ENCODE measurements at regions not wholly inside any gene's neighbourhood (a gene's known extent, or its start where the extent isn't known, plus 50 kb on each side); places are given as distances from the start of the nearest gene placed in this dataset.
A peak's percentile ranks its signal among the peaks of the same experiment; 100 is the strongest.

- DNase-seq: no peak
These were observed 175.3 kb upstream of the STT3B start for GRCh38 chr3:31357451-31357850.

GRCh38 chr3:31358473-31359070 is 174.2 kb upstream of the STT3B start:
- DNase-seq: no peak

- DNase-seq: no peak
These were observed 171.1 kb upstream of the STT3B start for GRCh38 chr3:31361371-31362273.

- no peak for DNase-seq
These were observed 168.5 kb upstream of the STT3B start for GRCh38 chr3:31364188-31364587.

GRCh38 chr3:31364711-31365110 is 168.0 kb upstream of the STT3B start:
- no peak for DNase-seq

- no peak for DNase-seq
These were observed 165.2 kb upstream of the STT3B start for GRCh38 chr3:31367518-31367917.

- DNase-seq: no peak
These were observed 162.9 kb upstream of the STT3B start for GRCh38 chr3:31369637-31370379.

- DNase-seq: no peak
These were observed 162.4 kb upstream of the STT3B start for GRCh38 chr3:31370380-31370666.

GRCh38 chr3:31370681-31371080 is 162.0 kb upstream of the STT3B start:
- no peak for DNase-seq

- DNase-seq: no peak
These were observed 161.1 kb upstream of the STT3B start for GRCh38 chr3:31371484-31372177.

- no peak for DNase-seq
These were observed 159.0 kb upstream of the STT3B start for GRCh38 chr3:31373681-31374080.

- DNase-seq: peak; percentile 28
These were observed 155.6 kb upstream of the STT3B start for GRCh38 chr3:31377045-31377642.

- DNase-seq: no peak
These were observed 154.5 kb upstream of the STT3B start for GRCh38 chr3:31378231-31378630.

GRCh38 chr3:31379598-31379997 is 153.1 kb upstream of the STT3B start:
- no peak for DNase-seq

GRCh38 chr3:31382856-31383255 is 149.9 kb upstream of the STT3B start:
- no peak for DNase-seq

GRCh38 chr3:31384117-31384516 is 148.6 kb upstream of the STT3B start:
- DNase-seq: no peak

- no peak for DNase-seq
These were observed 142.8 kb upstream of the STT3B start for GRCh38 chr3:31389939-31390338.

- no peak for DNase-seq
These were observed 142.3 kb upstream of the STT3B start for GRCh38 chr3:31390466-31390865.

- DNase-seq: no peak
These were observed 141.6 kb upstream of the STT3B start for GRCh38 chr3:31391150-31391549.

- DNase-seq: no peak
These were observed 140.2 kb upstream of the STT3B start for GRCh38 chr3:31392568-31392967.

- DNase-seq: no peak
These were observed 133.5 kb upstream of the STT3B start for GRCh38 chr3:31399271-31399670.

- no peak for DNase-seq
These were observed 130.6 kb upstream of the STT3B start for GRCh38 chr3:31402117-31402516.

GRCh38 chr3:31403197-31403596 is 129.5 kb upstream of the STT3B start:
- no peak for DNase-seq

All from CD4-positive, alpha-beta T cell treated with Interleukin-6 for 4 hours (primary cell).